GM12878 (cell line): ENCODE measurements at regions not wholly inside any gene's neighbourhood (a gene's known extent, or its start where the extent isn't known, plus 50 kb on each side); places are given as distances from the start of the nearest gene placed in this dataset.

Experiments used
- CEBPB ChIP-seq, 2 experiments: fragments of 150-350 bp in 1 of 2; IDR thresholded peaks; 2 replicates each; pipeline ENCODE4 v1.6.1; 2012 to 2014; ENCODE audit warnings: low read depth in 2 of 2, low read length in 2 of 2, borderline replicate concordance in 1 of 2, inconsistent platforms in 1 of 2
- CHD4 ChIP-seq: fragments of 200-600 bp; sonication (generic); IDR thresholded peaks from 2 replicates; pipeline ENCODE4 v1.6.1; 2016; ENCODE audit warnings: mild to moderate bottlenecking
- EP300 ChIP-seq, 2 experiments: fragments of 150-350 bp in 1 of 2; IDR thresholded peaks; 2 replicates each; pipeline ENCODE4 v1.6.1; 2011 to 2012; ENCODE audit warnings: low read depth in 2 of 2, low read length in 2 of 2, borderline replicate concordance in 1 of 2, improper control_type of control experiment in 1 of 2, inconsistent platforms in 1 of 2; ENCODE audit not compliant: control insufficient read depth in 1 of 2
- ETV6 ChIP-seq, 2 experiments: fragments of 450-650 bp in 1 of 2; IDR thresholded peaks in 1 of 2; conservative IDR thresholded peaks in 1 of 2; 2 replicates each; pipeline ENCODE4 v1.6.1; 2014; ENCODE audit warnings: antibody characterized with exemption in 1 of 2, borderline replicate concordance in 1 of 2, low read depth in 1 of 2, mild to moderate bottlenecking in 1 of 2, moderate library complexity in 1 of 2
- HDAC6 ChIP-seq: fragments of 200-600 bp; sonication (generic); IDR thresholded peaks from one replicate; pipeline ENCODE4 v1.8.0; 2017; ENCODE audit warnings: antibody characterized with exemption; ENCODE audit not compliant: unreplicated experiment
- JUND ChIP-seq: IDR thresholded peaks from 2 replicates; pipeline ENCODE4 v1.6.1; 2012; ENCODE audit warnings: low read depth, mild to moderate bottlenecking, low read length, improper control_type of control experiment, moderate library complexity
- POLR2A ChIP-seq: IDR thresholded peaks from 2 replicates; pipeline ENCODE4 v1.6.1; 2011; ENCODE audit warnings: low read depth, mild to moderate bottlenecking, low read length
- RAD21 ChIP-seq: IDR thresholded peaks from 2 replicates; pipeline ENCODE4 v1.6.1; 2011; ENCODE audit warnings: mild to moderate bottlenecking, low read depth, low read length, moderate library complexity; ENCODE audit not compliant: insufficient read depth
- TAF1 ChIP-seq: IDR thresholded peaks from 2 replicates; pipeline ENCODE4 v1.6.1; 2011; ENCODE audit warnings: mild to moderate bottlenecking, low read depth, low read length, borderline replicate concordance
- TF ChIP-seq, protein P1 (sequence below): fragments of 450-650 bp; IDR thresholded peaks from 2 replicates; pipeline ENCODE4 v1.6.1; 2016; ENCODE audit warnings: mild to moderate bottlenecking, moderate library complexity, borderline replicate concordance
- TF ChIP-seq, protein P2 (sequence below), 3 experiments: IDR thresholded peaks in 2 of 3; conservative IDR thresholded peaks in 1 of 3; 2 replicates each; pipeline ENCODE4 v1.5.1; 2011; ENCODE audit warnings: low read depth in 3 of 3, low read length in 3 of 3, mild to moderate bottlenecking in 3 of 3, control low read depth in 2 of 3, moderate library complexity in 2 of 3, inconsistent platforms in 1 of 3, mixed read lengths in 1 of 3; ENCODE audit not compliant: control insufficient read depth in 2 of 3, insufficient read depth in 1 of 3; ENCODE audit errors: extremely low read depth in 1 of 3
- TF ChIP-seq, protein P3 (sequence below): fragments of 450-650 bp; IDR thresholded peaks from 2 replicates; pipeline ENCODE4 v1.6.1; 2014; ENCODE audit warnings: mild to moderate bottlenecking
- TF ChIP-seq, protein P4 (sequence below): fragments of 450-650 bp; IDR thresholded peaks from 2 replicates; pipeline ENCODE4 v1.6.1; 2016; ENCODE audit warnings: mild to moderate bottlenecking

DNA sequence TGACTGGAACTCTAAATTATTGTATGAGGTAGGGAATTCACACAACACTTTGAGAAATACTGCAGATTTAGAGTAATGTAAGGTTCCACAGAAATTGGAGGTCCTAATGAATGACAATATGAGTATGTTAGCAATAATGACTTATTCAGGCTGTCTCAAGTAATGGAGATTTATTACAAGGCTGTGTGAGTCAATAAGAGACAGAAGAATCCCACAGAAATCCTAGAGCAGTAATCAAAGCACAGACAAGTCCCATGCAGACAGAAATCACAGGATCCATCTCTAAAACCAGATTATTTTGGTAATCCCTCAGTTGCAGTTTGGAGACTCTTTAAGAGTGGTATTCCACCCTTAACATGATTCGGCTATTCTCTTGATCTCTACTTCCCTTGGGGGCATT, 83.6 kb downstream of the FAM161A start:
- TF ChIP-seq, protein P1, sequence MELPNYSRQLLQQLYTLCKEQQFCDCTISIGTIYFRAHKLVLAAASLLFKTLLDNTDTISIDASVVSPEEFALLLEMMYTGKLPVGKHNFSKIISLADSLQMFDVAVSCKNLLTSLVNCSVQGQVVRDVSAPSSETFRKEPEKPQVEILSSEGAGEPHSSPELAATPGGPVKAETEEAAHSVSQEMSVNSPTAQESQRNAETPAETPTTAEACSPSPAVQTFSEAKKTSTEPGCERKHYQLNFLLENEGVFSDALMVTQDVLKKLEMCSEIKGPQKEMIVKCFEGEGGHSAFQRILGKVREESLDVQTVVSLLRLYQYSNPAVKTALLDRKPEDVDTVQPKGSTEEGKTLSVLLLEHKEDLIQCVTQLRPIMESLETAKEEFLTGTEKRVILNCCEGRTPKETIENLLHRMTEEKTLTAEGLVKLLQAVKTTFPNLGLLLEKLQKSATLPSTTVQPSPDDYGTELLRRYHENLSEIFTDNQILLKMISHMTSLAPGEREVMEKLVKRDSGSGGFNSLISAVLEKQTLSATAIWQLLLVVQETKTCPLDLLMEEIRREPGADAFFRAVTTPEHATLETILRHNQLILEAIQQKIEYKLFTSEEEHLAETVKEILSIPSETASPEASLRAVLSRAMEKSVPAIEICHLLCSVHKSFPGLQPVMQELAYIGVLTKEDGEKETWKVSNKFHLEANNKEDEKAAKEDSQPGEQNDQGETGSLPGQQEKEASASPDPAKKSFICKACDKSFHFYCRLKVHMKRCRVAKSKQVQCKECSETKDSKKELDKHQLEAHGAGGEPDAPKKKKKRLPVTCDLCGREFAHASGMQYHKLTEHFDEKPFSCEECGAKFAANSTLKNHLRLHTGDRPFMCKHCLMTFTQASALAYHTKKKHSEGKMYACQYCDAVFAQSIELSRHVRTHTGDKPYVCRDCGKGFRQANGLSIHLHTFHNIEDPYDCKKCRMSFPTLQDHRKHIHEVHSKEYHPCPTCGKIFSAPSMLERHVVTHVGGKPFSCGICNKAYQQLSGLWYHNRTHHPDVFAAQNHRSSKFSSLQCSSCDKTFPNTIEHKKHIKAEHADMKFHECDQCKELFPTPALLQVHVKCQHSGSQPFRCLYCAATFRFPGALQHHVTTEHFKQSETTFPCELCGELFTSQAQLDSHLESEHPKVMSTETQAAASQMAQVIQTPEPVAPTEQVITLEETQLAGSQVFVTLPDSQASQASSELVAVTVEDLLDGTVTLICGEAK = no peak
- TF ChIP-seq ETV6 (conservative IDR thresholded peaks at IDR 0.05 in 1 of 2, IDR thresholded peaks at IDR 0.05 in 1 of 2; ENCODE audit: borderline replicate concordance in 1 of 2, low read depth in 1 of 2) (no peak), HDAC6 (no peak), POLR2A (no peak), EP300 (IDR thresholded peaks at IDR 0.05; ENCODE audit: borderline replicate concordance in 1 of 2, control insufficient read depth in 1 of 2, low read depth in 2 of 2, low read length in 2 of 2) (no peak), CEBPB (IDR thresholded peaks at IDR 0.05; ENCODE audit: borderline replicate concordance in 1 of 2, low read depth in 2 of 2, low read length in 2 of 2) (no peak), RAD21 (no peak), CHD4 (no peak), TAF1 (no peak), JUND (no peak)
- TF ChIP-seq, protein P2, sequence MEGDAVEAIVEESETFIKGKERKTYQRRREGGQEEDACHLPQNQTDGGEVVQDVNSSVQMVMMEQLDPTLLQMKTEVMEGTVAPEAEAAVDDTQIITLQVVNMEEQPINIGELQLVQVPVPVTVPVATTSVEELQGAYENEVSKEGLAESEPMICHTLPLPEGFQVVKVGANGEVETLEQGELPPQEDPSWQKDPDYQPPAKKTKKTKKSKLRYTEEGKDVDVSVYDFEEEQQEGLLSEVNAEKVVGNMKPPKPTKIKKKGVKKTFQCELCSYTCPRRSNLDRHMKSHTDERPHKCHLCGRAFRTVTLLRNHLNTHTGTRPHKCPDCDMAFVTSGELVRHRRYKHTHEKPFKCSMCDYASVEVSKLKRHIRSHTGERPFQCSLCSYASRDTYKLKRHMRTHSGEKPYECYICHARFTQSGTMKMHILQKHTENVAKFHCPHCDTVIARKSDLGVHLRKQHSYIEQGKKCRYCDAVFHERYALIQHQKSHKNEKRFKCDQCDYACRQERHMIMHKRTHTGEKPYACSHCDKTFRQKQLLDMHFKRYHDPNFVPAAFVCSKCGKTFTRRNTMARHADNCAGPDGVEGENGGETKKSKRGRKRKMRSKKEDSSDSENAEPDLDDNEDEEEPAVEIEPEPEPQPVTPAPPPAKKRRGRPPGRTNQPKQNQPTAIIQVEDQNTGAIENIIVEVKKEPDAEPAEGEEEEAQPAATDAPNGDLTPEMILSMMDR (IDR thresholded peaks at IDR 0.05 in 2 of 3, conservative IDR thresholded peaks at IDR 0.05 in 1 of 3; ENCODE audit: control insufficient read depth in 2 of 3, extremely low read depth in 1 of 3, insufficient read depth in 1 of 3, low read depth in 3 of 3, low read length in 3 of 3) = no peak
- TF ChIP-seq, protein P3, sequence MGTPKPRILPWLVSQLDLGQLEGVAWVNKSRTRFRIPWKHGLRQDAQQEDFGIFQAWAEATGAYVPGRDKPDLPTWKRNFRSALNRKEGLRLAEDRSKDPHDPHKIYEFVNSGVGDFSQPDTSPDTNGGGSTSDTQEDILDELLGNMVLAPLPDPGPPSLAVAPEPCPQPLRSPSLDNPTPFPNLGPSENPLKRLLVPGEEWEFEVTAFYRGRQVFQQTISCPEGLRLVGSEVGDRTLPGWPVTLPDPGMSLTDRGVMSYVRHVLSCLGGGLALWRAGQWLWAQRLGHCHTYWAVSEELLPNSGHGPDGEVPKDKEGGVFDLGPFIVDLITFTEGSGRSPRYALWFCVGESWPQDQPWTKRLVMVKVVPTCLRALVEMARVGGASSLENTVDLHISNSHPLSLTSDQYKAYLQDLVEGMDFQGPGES = no peak
- TF ChIP-seq, protein P4, sequence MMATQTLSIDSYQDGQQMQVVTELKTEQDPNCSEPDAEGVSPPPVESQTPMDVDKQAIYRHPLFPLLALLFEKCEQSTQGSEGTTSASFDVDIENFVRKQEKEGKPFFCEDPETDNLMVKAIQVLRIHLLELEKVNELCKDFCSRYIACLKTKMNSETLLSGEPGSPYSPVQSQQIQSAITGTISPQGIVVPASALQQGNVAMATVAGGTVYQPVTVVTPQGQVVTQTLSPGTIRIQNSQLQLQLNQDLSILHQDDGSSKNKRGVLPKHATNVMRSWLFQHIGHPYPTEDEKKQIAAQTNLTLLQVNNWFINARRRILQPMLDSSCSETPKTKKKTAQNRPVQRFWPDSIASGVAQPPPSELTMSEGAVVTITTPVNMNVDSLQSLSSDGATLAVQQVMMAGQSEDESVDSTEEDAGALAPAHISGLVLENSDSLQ = no peak
